ENCODE measurements at regions not wholly inside any gene's neighbourhood (a gene's known extent, or its start where the extent isn't known, plus 50 kb on each side); places are given as distances from the start of the nearest gene placed in this dataset.

- no peak for TF ChIP-seq CTCF (IDR thresholded peaks at IDR 0.05)
- TF ChIP-seq POLR2A (IDR thresholded peaks at IDR 0.05) = no peak
Observed at GRCh38 chr17:70006159-70006558, 68.9 kb upstream of the KCNJ16 start.

Measured in adrenal gland (tissue), 5 donors.